DND-41 (cell line): ENCODE measurements at regions not wholly inside any gene's neighbourhood (a gene's known extent, or its start where the extent isn't known, plus 50 kb on each side); places are given as distances from the start of the nearest gene placed in this dataset.
"Not testable (repeated sequence)": the region's sequence is repeated elsewhere in the genome, so short reads cannot be mapped to it uniquely, and the experiment has no call there.

ENCODE experiments used
- CTCF ChIP-seq: IDR thresholded peaks from 2 replicates; pipeline ENCODE4 v1.5.1; 2012; ENCODE audit warnings: borderline replicate concordance, low read length, moderate library complexity, mild to moderate bottlenecking; ENCODE audit not compliant: poor library complexity, severe bottlenecking; ENCODE audit errors: extremely low read depth
- EZH2 ChIP-seq: IDR thresholded peaks from 3 replicates; pipeline ENCODE4 v1.6.1; 2012; ENCODE audit warnings: borderline replicate concordance, low read depth, mild to moderate bottlenecking, moderate library complexity, low read length, inconsistent platforms; ENCODE audit not compliant: severe bottlenecking

- not testable (repeated sequence) for TF ChIP-seq CTCF, EZH2
These were observed 156.2 kb upstream of the GIMD1 start for GRCh38 chr4:106524772-106525171.
